Fibroblast of gingiva (primary cell): ENCODE measurements at regions not wholly inside any gene's neighbourhood (a gene's known extent, or its start where the extent isn't known, plus 50 kb on each side); places are given as distances from the start of the nearest gene placed in this dataset.

Experiments
- DNase-seq: peaks from one replicate; pipeline ENCODE4 v3.0.0-alpha.2; 2011; ENCODE audit warnings: low read depth

DNA sequence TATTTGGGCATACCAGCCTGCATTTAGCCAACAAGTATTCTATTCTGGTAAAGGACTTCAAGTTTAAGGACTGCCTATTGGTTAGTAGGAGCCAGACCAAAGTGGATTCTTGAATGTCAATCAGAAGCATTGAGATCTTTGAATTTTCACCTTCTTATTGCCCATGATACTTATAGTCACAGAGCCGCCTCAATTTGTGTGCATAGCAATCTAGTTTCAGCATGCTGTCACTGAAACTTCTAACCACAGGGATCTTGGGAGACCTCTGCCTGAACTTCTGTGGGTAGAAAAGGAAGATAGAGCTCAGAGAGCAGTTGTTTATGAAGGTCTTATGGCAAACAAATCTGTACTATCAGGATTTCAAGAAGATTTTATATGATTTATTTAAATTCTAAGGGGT is 501.4 kb upstream of the USP24 start:
- DNase-seq = no peak

DNA sequence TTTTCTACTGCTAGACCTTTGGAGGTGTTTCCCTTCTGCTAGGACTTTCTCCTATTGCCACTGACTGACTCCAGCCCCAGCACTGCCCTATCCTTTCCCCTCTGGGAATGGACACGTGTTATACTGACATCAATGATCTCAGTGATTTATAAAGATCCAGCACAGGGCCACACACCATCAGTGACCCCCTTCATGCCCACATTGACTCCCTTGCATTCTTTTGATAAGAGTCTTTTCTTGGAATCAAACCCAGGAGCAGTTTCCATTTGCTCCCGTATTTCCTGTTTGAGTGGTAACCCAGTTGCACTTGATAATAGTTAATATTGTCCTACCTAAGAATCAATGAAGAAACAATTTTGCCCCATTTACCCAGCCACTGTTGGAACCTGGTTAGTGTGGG is 501.0 kb upstream of the USP24 start:
- no peak for DNase-seq

DNA sequence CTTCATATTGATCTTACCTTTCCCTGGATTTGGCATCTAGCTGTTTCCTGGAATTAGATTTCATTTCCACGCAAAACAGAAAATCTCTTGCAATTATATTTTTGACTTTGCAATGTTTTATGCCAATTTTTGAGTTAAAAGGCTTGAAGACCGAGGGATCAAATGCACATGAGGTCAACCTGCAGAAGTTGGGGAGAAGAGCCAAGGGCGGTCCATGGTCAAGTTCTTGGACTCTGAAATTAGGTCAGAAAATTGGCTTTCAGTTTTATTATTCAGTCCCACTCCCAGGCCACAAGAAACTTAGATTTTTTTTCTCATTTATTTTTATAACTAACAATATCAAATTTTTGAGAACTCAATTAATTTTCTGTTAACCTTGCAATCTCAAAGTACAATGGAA is 499.1 kb upstream of the USP24 start:
- DNase-seq = no peak

DNA sequence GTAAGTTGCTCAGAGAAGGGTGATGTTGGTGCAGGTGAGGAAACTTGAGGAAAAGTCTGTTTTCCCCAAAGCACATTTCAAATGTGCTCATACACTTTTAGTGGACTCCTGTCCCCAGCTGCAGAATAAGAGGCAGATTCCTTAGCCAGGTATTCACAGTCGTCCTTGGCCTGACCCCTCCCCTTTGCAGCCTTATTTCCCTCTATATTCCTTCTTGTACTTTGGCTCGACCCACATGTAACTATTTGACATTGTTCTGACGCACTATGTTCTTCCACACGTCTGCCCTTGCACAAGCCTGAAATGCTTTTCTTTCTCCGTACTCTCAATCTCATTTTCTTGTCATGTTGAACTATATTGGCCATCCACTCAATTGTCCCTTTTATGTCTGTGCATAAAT is 498.4 kb upstream of the USP24 start:
- DNase-seq = no peak

DNA sequence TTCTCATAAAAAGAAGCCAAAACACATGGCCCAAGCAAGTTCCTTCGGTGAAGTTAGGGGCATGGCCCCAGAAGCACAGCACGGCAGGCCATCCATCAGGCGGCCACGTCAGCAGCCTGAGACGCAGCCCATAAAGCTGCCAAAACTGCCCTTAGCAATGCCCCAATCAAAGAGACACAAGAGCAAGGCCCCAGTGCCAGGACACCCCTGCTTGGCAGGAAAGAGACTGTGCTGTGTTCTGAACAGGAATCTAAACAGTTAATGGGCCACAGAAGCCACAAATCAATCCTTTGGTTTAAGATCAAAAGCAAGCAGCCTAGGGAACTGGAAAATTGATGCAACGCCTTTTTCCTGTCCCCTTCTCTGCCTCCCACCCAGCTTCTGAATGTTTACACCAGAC is 497.0 kb upstream of the USP24 start:
- DNase-seq = no peak

DNA sequence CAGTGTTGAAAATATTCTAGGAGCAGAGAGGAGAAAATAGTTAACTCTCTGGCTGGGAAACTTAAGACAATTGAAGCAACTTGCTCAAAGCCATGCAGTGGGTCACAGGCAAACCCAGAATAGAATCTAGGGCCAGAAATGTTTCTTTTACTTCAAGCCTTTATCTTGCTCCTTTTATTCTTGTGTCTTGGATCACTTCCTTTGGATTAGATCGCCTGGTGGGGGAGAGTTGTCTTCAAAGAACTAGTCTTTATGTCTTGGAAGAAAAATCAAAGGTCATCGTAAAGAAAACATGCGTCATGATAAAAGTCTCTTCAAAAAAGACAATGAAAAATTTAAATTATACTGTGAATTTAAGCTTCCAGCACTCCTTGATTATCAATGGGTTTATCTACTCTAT is 493.6 kb upstream of the USP24 start:
- DNase-seq = no peak

DNA sequence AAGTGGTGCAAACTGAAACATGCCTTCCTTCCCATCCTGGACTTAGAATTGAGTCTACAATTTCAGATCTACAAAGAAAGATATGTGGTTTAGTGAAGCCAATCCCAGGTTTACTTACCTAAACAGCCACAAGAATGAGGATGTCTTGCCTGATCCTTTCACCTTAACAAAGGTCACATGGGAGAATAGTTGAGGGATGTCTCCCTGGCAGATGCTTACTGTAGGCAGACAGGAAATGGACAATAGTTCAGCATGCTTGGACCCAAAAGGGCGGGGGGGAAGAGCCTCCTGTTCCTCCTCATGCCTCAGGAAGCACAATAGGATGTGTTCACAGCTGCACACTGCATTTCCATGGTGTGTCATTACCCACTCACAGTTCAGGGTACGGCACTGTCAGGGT is 492.7 kb upstream of the USP24 start:
- DNase-seq = no peak

DNA sequence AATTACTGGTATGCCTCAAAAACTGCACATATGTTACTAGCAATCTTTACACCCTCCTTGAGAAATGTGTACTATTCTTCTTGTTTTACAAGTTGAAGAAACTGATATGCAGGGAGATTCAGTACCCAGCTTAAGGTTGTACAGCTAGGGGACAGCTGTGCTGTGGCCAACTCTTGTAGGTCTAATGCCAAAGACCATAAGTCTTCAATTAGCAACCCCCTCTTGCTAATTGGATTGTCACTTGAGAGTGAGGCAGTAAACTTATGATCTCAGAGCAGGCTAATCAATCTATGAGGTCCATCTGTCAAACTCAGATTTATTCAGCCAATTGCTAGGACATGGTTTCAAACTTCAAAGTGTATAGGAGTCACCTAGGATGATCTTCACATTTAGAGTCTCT is 492.0 kb upstream of the USP24 start:
- no peak for DNase-seq

DNA sequence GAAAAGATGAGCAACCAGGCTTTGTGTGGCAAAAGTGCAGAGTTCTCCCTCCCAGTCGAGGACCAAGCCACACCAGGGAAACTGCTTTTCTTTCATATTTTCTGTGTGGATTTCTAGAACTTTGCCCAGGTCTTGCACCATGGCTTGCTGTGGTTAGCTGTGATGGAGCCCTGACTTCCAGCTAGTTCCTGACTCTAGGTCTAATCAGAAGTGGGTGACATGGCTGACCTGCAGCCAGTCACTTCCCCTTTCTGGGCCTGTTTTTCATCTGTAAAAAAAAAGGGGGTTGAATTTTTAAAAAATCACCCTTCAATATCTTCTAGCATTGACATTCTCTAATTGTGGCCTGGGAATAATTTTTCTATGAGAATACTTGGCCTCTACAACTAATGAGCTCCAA is 491.2 kb upstream of the USP24 start:
- DNase-seq = no peak

DNA sequence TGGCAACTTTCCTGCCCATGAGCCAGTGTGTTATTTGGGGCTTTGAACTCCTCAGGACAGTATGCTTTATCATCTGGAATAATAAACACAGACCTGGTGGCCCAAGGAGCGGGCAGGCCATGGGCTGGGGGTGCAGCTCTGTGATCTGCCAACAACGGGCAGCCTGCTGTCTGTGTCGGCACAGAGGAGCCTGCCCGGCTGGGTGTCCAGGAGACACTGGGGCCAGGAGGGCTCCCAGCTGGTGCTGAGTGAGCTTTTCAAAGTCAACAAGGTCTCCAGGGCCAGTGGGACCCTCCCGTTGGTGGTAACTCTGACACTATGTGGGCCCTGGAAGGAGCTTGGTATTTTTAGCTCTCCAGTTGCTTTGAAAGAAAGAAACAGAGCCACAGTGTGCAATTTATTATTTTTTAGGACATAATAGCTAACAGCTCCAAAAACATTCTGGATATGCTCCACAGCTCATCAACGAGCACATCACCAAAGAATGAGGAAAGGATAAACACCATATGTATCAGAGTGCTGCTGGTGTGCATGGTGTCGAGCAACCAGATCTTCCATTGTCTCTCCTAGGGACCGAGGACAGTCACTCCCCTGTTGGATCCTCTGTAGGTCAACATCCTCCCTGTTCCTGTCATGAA is 488.7 kb upstream of the USP24 start:
- peak; percentile 63 for DNase-seq

DNA sequence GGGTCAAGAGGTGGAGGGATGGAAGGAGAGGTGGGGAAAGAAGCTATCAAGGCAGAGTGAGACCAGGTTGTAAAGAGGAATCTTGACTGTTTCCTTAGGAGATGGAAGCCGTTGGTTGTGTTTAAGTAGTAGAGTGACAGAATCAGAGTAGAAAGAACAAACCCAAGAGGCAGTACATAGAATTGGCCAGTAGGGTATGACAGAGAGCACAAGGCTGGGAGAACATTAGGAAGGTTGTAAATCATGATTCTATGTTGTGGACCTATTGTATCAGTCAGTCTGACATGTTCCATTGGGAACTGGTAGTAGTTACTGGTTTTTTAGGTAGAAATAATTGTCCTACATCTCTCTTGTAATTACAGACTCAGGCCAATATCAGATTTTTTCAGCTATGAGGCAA is 486.9 kb upstream of the USP24 start:
- DNase-seq = peak; percentile 24

DNA sequence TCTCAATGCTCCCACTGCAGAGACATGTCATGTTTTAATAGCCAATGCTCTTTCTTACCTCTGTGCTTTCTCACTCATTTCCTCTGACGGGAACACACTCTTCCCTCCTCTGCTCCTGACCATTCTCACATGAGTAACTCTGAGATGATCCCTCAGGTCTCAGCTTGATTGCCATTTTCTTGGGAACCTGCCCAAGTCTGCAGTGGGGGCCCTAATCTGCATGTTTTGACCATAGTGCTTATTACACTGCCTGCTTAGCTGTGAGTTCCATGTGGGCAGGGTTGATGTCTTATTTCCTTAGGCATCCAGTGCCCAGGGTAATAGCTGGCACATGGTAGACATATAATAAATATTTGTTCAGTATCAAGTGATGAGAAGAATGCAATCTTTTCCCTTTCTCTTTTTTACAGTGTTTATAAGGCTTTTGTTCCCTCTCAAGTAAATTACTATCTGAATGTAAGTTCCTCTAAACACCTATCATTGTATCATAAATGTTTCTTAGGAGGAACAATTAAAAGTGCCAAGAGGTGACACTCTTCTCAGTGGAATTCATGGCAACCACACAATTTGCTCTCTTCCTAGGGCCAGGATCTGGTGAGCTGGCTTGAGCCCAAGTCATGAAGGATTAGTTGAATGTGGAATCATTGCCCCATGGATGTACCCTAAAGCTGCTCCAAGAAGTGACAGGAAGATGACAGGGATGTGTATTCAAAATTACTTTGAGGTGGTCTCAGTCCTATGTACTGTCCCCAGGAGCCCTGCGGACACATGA is 485.4 kb upstream of the USP24 start:
- peak; percentile 87 for DNase-seq

DNA sequence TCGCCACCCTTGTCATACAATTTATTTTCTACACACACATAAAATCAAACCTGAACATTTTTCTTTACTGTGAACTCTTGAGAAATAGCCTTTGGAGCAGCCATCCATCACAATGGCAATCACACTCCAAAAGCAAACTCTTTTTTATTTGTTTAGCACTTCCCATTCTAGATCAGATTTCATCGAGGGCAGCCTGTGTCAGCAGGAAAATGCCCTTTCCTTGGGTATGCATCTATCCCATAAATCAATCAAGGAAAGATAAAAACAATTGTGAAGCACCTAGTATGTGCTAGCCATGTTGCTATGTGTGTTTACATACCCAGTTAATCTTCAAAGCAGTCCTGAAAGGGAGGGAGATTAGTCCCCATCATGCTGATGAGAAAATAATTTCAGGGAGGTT is 484.1 kb upstream of the USP24 start:
- no peak for DNase-seq

DNA sequence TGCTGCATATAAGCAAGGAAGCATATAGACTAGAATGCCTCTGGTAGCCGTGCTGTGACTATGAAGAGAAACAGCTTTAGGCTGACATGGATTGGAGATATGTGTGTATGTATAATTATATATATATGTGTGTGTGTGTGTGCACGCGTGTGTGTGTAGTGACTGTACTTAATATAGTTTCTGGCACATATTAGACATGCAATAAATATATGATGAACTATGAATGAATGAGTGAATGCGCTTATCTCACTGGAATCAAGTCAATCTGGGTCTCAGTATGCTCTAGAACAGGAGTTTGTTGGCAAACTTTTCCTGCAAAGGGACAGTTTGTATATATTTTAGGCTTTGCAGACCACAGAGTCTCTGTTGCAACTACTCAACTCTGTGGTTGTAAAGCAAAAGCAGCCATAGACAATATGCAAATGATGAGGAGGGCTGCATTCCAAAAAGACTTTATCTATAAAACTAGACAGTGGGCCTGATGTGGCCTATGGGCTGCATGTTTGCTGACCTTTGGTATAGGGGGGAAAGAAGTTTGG is 482.9 kb upstream of the USP24 start:
- no peak for DNase-seq

DNA sequence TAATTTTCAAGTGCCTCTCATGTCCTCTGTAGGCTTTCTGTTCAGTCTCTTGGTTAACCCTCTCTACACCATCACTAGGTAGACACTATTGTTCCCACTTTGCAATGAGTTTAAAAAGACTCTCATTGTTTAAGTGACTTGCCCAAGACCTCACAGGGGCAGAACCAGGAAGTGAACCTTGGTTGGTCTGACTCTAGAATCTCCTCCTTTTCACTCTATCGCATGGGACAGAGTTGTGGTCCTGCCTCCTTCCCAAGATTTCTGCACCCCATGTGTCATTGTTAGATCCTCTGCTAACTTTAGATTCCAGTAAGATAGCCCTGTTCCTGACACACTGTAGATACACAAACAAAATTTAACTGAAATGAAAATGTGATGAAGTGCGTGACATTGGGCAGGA is 481.7 kb upstream of the USP24 start:
- no peak for DNase-seq

DNA sequence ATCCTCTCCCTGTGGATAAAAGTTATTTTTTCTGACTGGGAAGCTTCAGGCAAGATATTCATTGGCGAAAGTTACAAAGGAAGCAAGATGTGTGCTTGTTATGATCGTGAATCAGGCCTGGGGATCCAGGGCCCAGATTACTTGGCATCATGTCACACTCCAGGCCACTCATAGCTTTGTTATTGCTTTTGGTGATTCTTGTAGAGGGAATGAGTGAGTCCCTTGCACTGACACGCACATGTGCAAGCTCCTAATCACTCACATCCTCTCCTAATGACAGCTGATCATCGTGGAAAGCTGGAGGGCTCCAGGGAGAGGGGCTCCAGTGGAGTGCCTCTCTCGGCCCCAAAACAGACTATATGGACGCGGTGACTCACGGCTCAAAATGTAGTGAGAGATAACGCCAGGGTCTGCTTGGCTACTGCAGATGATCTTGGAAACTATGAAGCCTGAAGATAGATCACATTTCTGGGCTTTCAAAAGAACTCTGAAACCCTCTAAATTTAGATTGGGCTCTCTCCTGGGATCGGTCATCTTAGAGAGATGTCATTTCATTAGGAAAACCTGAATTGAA is 481.1 kb upstream of the USP24 start:
- peak; percentile 92 for DNase-seq

DNA sequence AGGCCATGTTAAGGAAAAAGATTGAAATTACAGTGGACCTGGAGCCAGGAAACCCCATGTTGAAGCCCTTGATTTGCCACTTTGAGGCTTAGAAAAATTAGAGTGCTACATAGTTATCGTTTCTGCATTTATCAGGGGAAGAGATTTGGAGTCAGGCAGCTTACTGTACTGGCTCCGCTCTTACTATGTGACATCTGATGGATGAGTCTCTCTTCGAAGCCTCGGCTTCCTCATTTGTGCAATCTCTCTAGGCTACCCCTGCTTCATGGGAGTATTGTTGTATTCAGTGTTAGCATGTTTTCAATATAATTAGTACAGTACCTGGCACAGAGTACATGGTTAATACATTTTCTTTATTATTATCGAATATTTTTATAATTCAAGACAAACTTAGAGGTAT is 480.4 kb upstream of the USP24 start:
- DNase-seq = no peak

DNA sequence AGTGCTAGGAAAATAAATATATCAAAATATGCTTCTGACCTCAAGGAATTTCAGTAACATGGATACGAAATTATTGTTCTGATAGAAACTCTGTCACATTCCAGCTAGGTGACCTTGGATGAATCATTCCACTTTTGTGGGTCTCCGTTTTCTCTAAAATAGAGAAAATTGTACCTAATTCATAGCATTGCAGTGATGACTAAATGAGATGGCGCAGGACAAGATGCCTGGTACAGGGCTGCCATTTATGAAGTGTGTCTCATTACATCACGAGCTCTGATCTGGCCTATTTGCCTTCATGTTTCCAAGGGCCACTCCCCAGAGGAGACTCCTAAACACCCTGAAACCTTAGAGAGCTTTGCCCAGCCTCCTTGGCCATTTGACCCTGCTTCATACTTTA is 480.0 kb upstream of the USP24 start:
- DNase-seq = no peak

DNA sequence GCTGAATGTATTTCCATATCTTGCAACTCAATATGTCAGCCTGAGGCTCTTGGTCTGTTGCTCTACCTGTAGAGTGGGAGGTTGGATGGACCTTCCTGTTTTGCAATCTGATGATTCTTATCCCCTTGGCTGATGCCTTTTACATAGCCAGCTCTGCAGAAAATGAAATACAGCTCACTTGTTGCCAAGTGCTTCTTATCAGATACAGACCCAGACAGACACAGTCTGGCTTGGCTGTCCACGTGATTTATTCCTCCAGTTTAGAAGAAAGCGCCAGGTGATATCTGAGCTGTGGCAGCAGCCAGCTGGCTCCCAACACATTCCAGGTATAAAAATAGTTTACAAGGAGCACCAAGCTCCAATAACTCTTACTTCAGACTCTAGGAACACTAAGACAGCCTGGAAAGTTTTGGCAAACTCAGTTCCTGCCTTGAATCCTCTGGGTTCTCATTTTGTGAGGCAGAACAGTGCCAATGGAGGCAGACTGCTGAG is 479.2 kb upstream of the USP24 start:
- no peak for DNase-seq

DNA sequence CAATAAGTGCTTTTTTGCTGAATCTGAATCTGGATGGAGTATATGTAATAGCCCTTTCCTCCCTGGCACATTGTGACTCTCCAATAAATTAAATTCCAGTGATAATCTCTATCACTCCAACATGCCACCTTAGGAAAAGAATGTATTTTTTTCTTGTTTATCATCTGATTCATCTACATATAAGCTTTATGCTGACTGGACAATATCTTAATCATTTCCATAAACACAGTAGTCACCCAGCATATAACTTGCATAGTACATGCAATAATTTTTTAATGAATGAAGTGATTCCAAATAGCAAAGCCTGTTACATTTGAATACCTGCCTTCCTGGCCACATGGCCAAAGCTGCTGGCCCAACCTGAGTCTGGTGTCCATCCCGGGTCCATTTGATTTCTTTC is 477.6 kb upstream of the USP24 start:
- no peak for DNase-seq

DNA sequence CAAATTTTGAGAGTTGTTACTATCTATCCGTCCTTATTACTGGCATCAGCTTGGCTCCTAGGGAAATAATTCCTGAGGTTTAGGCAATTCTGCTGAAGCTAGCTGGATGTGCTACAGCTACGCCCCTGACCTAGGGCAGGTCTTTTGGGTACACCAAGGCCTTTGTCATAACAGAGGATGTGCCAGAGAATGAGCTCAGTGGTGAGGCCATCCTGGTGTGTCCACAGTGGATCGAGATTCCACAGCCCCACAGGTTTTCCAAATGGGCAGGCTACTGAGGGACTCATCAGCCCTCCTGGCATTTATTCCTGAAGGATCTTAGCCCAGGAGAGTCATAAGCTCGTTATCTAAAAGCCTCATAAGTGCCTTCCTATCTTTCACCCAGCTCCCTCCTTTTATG is 475.2 kb upstream of the USP24 start:
- peak; percentile 17 for DNase-seq

DNA sequence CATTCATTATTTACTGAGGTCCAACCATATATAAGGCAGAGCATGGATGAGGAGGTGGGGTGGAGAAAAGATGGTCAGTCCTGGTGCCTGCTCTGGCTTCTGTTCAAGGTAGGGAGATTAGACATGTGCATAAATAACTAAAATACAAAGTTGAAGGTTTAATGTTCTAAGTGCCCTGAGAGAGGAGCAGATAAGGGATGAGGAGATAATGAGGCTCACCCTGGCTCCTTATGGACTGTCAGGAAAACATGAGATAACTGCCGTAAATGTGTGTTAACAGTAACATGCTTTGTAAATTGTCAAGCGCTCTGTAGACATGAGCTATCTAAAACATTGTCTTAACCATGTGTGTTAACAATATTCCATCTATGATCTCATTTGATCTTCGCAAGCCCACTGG is 474.6 kb upstream of the USP24 start:
- DNase-seq = no peak

DNA sequence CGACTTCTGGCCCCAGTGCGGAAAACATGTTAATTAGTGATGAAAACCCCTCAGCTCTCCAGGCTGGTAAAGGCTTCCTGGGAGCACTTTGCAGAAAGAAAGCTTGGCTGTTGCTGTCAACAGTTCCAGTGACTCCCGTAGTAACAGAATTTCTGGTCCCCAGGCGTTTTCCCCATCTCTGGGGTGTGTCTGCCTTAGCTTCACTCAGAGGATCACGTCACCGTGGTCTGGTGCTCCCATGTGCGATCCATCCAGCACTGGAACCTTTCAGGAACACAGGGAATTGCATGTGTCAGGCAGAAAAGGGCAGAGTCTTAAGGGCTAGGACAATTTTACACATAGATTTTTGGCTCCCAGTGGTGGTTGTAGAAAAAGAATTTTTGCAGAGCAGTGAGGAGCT is 470.4 kb upstream of the USP24 start:
- DNase-seq = no peak
